GM13976 (cell line): ENCODE measurements at regions not wholly inside any gene's neighbourhood (a gene's known extent, or its start where the extent isn't known, plus 50 kb on each side); places are given as distances from the start of the nearest gene placed in this dataset.

Experiments used
- DNase-seq: peaks from one replicate; pipeline ENCODE4 v3.0.0; 2012; ENCODE audit warnings: low spot score
- CTCF ChIP-seq: IDR thresholded peaks from 2 replicates; pipeline ENCODE4 v1.5.1; 2012; ENCODE audit warnings: borderline replicate concordance, mild to moderate bottlenecking; ENCODE audit not compliant: insufficient read depth; ENCODE audit errors: extremely low read depth, missing control alignments, control extremely low read depth
- in situ Hi-C: fragments of 300-500 bp; cut with MboI; formaldehyde crosslinking; loops from one replicate; pipeline ENCODE4 v1.12.0; 2022; ENCODE audit warnings: low sequenced_read_pairs, mixed read lengths, inconsistent platforms; ENCODE audit not compliant: unreplicated experiment

DNA sequence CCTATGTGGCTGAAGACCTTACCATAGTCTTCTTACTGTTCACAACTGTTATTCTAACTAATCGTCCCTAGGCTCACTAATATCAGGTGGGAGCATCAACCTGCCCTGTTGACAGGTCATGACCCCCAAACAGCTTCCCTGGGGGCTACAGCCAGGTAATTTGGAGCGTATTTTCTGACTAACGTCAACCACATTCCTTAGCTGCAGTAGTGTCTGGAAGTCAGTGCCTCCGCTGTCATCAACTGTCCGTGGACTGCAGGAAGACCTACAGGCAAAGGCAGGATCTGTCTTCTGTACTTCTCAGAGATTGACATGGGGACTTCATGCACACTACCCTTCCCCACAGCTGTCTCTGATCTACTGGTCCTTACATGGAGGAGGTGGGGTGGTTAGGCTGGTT is 456.9 kb downstream of the BCL11A start:
- no peak for TF ChIP-seq CTCF
- in situ Hi-C loops = no loop called here
- no peak for DNase-seq

GRCh38 chr2:60095903-60096302 is 457.6 kb downstream of the BCL11A start:
- in situ Hi-C loops = no loop called here
- no peak for DNase-seq
- no peak for TF ChIP-seq CTCF

- in situ Hi-C loops = no loop called here
- no peak for DNase-seq
- TF ChIP-seq CTCF = no peak
Observed at GRCh38 chr2:60095202-60095815, 458.1 kb downstream of the BCL11A start.

DNA sequence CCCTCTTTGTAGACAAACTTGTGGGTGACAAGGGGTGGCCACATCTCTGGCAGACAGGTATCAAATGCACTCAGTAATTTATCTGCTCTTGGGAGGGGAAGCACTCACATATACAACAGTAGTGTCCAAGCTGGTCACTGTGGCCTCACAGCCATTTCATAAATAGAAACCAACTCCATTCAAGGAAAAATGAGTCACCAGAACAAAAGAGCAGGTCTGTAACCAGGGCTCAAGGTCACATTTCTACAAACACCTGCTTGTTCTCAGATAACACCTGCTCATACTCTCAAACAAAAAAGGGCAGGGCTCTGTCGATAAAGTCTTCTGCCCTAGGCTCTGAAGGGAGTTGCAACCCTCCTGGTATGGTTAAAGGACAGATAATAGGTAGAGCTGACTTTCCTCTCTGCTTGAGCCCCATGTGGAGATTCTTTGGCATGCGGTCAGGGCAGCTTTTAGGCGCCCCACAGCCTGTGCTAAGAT is 459.0 kb downstream of the BCL11A start:
- no peak for TF ChIP-seq CTCF

GRCh38 chr2:60092781-60093180 is 460.7 kb downstream of the BCL11A start:
- no peak for TF ChIP-seq CTCF
- in situ Hi-C loops = no loop called here
- no peak for DNase-seq

More for the DNA sequence above, 459.0 kb downstream of the BCL11A start:
- in situ Hi-C loops = no loop called here
- DNase-seq = no peak

DNA sequence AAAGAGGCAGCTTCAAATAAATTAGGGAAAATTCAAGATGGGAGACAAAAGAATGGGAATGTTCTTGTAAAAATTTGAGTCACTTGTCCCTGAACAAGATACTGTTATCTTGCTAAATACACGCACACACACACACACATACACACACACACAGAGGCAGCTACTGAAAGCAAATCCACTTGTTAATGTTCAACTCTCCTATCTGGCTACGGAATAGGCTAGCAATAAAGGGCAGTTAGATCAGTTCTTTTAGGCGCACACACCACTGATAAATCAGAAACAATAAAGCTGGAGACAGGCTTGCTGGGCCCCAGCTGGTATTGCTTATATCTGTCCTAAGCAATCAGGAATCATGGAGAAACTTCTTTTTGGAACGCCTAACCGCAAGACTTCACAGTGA is 461.6 kb downstream of the BCL11A start:
- no peak for DNase-seq
- in situ Hi-C loops = no loop called here
- TF ChIP-seq CTCF = no peak
